ENCODE measurements at regions not wholly inside any gene's neighbourhood (a gene's known extent, or its start where the extent isn't known, plus 50 kb on each side); places are given as distances from the start of the nearest gene placed in this dataset.

DNA sequence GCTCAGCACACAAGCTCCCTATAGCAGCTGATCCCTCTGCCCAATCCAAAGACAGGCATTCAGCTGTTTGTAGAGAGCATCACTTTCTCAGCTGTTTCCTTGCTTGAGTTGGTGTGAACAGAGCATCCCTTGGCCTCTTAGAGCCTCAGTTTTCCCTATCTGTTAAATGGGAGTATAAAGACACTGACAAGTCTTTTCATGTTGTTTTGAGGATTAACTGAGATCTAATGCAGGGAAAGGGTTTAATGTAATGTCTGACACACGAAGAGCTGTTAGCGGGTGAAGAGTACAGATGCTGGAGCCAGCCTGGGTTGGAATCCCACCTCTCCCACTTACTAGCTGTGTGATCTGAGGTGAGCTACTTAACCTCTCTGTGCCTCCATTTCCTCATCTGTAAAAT, 149.5 kb downstream of the PHETA1 start:
- H3K4me1 ChIP-seq (replicated peaks) = no peaks in the 10 kb centered on the region

DNA sequence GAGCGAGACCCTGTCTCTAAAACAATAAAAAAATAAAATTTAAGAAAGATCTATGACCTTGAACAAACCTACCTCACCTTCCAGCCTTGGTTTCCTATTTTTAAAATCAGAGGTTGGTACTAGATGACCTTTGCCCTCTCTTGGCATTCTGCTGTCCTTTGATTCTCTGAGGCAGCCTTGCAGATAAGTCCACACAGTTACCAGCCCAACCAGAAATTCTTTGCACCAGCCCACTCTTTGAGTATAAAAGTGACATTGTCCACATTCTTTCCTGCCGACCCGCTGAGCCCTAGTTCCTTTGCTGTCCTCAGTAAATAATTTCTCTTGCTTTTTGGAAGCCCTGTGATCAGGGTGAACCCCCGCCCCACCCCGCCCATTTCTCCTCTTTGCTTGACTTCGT, 150.4 kb downstream of the PHETA1 start:
- H3K36me3 ChIP-seq = no peaks in the 10 kb centered on the region
- DNase-seq (ENCODE audit: low read depth in 1 of 2, low spot score in 2 of 2) = no peak
- H3K4me3 ChIP-seq = no peak overlapping the region
- H3K9me3 ChIP-seq (replicated peaks) = no peaks in the 10 kb centered on the region
- no peak overlapping the region for H3K27ac ChIP-seq
- H3K4me1 ChIP-seq (replicated peaks) = no peaks in the 10 kb centered on the region
- H3K27me3 ChIP-seq (replicated peaks) = peaks cover 15% of the 10 kb centered on the region

More for the DNA sequence above, 149.5 kb downstream of the PHETA1 start:
- Histone ChIP-seq H3K27me3 (replicated peaks) (peaks cover 13% of the 10 kb centered on the region), H3K9me3 (replicated peaks) (no peaks in the 10 kb centered on the region), H3K27ac (no peak overlapping the region), H3K36me3 (no peaks in the 10 kb centered on the region), H3K4me3 (no peak overlapping the region)
- no peak for DNase-seq (ENCODE audit: low read depth in 1 of 2, low spot score in 2 of 2)

DNA sequence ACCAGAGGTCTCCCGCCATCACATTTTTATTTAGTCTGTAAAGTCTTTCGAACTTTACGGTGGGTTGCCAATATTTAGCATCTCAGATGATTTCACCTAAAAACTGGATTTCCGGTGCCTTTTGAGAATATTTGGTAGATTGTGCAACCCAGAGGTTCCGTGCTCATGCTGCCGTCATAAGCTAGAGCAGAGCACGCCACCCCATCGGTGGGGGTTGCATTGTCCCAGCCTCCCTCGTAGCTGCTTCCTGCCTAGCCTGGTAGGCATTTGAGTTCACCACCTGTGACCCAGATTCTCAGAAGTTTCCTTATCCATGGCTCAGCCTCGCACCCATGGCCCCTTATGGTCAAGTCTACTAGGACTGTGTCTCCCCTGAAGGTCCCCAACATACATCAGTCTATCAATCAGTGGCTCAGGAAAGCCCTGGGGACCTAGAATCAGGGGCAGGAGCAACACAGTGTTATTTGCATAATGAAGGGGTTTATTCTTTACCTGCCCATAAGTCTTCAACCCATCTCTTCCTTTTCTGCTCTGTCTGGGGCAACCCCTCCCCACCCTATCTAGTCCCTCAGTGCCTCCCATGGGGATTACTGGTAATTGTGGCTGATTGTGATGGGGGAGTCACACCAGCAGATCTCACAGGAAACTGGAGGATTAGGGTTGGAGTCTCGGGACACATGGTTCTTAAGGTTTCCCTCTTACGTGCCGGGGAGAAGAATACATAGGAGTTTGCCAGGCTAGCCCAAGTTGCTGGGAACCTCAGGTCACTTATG, 152.3 kb downstream of the PHETA1 start:
- DNase-seq (ENCODE audit: low read depth in 1 of 2, low spot score in 2 of 2) = no peak
- Histone ChIP-seq H3K4me1 (replicated peaks) (no peaks in the 10 kb centered on the region), H3K4me3 (no peak overlapping the region), H3K9me3 (replicated peaks) (no peaks in the 10 kb centered on the region), H3K27ac (no peak overlapping the region), H3K36me3 (no peaks in the 10 kb centered on the region), H3K27me3 (replicated peaks) (peaks cover 27% of the 10 kb centered on the region)

DNA sequence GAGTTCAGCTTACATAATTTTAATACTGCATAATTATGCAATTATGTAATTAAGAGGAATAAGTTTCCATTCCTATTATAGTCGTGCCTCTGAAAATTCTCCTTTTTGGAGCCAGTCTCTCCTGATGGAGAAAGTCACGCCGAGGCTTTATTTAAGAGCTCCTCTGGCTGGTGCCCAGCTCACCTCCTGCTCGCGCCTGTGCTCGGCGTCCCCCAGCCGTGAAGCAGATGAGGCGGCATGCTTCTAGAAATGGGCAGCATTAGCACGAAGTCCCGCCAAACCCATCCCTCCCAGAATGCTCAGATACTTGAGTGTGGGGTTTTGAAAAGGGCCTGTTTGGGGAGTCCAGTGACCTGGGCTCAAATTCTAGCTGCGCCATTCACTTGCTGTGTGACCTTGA, 153.0 kb downstream of the PHETA1 start:
- DNase-seq (ENCODE audit: low read depth in 1 of 2, low spot score in 2 of 2) = no peak
- no peak overlapping the region for H3K27ac ChIP-seq
- no peak overlapping the region for H3K4me3 ChIP-seq
- peaks cover 27% of the 10 kb centered on the region for H3K27me3 ChIP-seq (replicated peaks)
- no peaks in the 10 kb centered on the region for H3K4me1 ChIP-seq (replicated peaks)
- H3K36me3 ChIP-seq = no peaks in the 10 kb centered on the region
- no peaks in the 10 kb centered on the region for H3K9me3 ChIP-seq (replicated peaks)

DNA sequence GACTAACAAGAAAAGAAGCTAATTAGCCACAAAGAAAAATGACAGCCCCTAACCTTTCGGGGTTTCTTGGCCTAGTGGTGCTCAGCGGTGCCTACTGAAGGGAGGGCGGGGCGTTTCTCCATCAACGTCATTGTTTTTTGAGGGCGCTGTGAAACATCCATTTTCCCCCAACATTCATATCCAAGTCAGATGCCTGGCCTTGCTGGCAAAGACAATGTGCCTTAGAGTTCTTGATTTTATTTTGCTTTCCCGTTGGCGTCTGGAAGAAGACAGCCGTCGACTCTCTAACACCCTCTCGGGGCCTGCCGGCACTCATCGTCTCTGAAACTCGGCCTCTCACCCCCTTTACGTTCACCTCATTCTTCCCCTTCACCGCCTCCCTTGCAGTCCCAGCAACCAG, 154.5 kb downstream of the PHETA1 start:
- no peak for DNase-seq (ENCODE audit: low read depth in 1 of 2, low spot score in 2 of 2)
- H3K27me3 ChIP-seq (replicated peaks) = peaks cover 37% of the 10 kb centered on the region
- H3K4me1 ChIP-seq (replicated peaks) = no peaks in the 10 kb centered on the region
- H3K9me3 ChIP-seq (replicated peaks) = no peaks in the 10 kb centered on the region
- no peak overlapping the region for H3K27ac ChIP-seq
- H3K36me3 ChIP-seq = no peaks in the 10 kb centered on the region
- H3K4me3 ChIP-seq = no peak overlapping the region

DNA sequence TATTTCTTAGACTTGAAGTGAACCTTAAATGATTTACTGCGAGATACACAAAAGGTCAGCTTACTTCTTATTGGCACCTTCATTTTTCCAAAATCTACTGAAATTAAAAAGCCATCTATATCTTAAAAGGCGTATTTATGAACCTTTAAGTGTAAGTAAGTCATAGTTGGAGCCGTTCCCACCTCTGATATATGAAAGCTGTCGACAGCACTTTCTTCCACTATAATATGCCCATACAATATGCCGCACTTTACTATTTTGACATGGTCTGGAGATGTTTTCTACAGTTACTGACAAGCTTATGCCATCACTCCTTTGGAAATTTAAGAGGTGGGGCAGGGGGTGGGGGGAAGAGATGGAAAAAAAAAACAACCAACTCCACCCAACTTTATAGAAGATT, 155.3 kb downstream of the PHETA1 start:
- H3K27ac ChIP-seq = no peak overlapping the region
- peaks cover 38% of the 10 kb centered on the region for H3K27me3 ChIP-seq (replicated peaks)
- no peaks in the 10 kb centered on the region for H3K9me3 ChIP-seq (replicated peaks)
- no peaks in the 10 kb centered on the region for H3K36me3 ChIP-seq
- H3K4me3 ChIP-seq = no peak overlapping the region
- no peaks in the 10 kb centered on the region for H3K4me1 ChIP-seq (replicated peaks)
- no peak for DNase-seq (ENCODE audit: low read depth in 1 of 2, low spot score in 2 of 2)

DNA sequence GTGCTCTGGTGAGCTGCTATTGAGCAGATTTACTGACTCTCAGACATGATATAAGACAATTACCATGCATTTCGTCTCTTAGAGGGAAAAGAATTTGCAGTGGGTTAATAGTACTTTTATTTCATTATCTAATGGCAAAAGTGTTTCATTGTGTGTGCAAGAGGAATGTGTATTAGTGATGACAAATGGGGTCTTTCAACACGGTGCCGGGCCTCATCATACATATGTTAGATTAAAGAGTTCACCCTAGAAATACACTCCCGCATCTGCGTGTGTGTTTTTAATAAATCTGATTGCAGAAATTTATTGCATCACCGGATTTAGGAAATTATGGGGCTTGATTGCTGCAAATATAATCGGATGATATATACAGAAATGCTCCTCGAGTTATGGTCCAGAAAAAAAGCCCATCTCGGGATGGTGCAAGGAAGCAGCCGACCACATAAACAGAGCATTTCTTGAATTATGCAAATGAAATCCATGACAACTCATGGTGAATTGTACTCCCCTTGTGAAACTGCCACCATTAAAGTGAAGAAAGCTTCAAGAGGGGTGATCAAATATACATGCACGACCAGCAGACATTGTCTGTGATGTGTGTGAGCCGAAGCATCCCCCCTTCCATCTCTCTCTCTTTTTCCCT, 156.0 kb downstream of the PHETA1 start:
- H3K27ac ChIP-seq = no peak overlapping the region
- no peaks in the 10 kb centered on the region for H3K4me1 ChIP-seq (replicated peaks)
- H3K36me3 ChIP-seq = no peaks in the 10 kb centered on the region
- peaks cover 43% of the 10 kb centered on the region for H3K27me3 ChIP-seq (replicated peaks)
- H3K4me3 ChIP-seq = no peak overlapping the region
- DNase-seq (ENCODE audit: low read depth in 1 of 2, low spot score in 2 of 2) = no peak
- no peaks in the 10 kb centered on the region for H3K9me3 ChIP-seq (replicated peaks)

DNA sequence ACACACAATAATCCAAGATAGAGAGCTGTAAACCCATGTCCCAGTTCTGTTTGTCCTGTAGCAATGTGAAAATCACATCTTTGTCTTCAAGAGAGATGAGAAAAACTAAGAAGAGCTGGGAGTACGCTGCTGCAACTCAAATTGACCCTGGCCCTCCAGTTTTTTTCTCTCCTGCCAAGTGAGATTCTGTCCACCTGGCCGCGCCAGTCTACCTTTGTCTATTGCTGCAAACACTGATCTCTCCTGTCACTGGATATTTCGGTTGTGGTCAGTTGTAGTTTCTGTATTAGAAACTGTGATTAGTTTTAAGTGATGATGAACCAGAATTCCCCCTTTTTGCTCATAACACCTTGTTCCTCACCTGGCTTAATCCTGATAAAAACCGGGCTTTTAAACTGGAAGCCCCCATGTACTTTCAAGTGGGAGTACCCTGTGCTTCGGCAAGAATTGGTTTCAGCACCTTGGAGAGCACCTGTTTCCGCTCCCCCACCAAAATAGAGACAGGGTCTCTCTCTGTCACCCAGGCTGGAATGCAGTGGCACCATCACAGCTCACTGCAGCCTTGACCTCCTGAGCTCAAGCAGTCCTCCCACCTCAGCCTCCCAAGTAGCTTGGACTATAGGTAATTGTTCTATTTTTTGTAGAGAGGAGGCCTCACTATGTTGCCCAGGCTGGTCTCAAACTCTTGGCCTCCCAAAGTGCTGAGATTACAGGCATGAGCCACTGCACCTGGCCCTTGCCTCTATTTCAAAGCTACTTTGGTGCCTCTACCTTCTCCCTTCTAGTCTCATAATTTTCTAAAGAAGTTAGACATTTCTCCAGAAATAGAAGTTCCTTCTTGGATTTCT, 156.8 kb downstream of the PHETA1 start:
- Histone ChIP-seq H3K27ac (no peak overlapping the region), H3K4me3 (no peak overlapping the region), H3K4me1 (replicated peaks) (no peaks in the 10 kb centered on the region), H3K36me3 (no peaks in the 10 kb centered on the region), H3K9me3 (replicated peaks) (no peaks in the 10 kb centered on the region), H3K27me3 (replicated peaks) (peaks cover 43% of the 10 kb centered on the region)
- DNase-seq (ENCODE audit: low read depth in 1 of 2, low spot score in 2 of 2) = no peak

DNA sequence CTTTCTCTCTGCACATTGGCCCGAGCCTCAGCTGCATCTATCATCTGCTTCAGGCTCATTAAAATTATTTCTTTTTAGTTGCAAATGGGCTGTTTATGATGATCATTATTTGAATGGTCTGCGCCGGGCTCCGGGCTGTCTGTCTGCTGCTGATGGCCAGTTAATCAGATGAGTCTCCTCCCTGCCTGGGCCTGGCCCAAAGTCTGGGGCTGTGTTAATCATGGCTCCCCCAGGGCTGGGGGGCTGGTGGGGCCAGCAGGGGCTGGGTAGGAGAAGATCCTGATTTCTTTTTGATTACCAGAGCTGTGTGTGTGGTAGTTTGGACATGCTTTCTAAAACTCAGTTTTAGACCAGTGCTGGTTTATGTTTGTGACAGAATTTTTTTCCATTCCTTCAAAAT, 159.1 kb downstream of the PHETA1 start:
- H3K9me3 ChIP-seq (replicated peaks) = no peaks in the 10 kb centered on the region
- H3K27me3 ChIP-seq (replicated peaks) = peaks cover 33% of the 10 kb centered on the region
- H3K4me1 ChIP-seq (replicated peaks) = no peaks in the 10 kb centered on the region
- no peak overlapping the region for H3K27ac ChIP-seq
- H3K36me3 ChIP-seq = no peaks in the 10 kb centered on the region
- H3K4me3 ChIP-seq = no peak overlapping the region
- DNase-seq (ENCODE audit: low read depth in 1 of 2, low spot score in 2 of 2) = no peak

DNA sequence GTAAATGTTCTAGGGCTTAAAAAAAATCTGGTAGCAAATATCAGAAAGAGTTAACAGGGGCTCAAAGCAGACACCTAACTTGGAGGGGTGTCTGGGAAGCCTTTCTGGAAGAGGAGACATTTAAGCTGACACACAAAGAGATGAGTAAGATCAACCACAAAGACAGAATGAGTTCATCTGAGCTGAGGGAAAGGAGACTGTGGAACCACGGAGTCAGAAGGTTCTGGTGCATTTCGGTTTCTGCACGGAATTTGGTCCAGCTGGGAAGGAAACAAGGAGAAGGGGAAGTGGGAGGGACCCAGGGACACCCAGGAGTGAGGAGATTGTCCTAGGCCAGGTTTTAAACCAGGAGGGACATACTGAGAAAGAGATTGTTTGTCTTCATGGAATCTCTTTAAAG, 161.1 kb downstream of the PHETA1 start:
- Histone ChIP-seq H3K9me3 (replicated peaks) (no peaks in the 10 kb centered on the region), H3K27me3 (replicated peaks) (peaks cover 26% of the 10 kb centered on the region; the same call in 1 of the 2 replicates), H3K4me3 (no peak overlapping the region), H3K36me3 (no peaks in the 10 kb centered on the region), H3K4me1 (replicated peaks) (no peaks in the 10 kb centered on the region), H3K27ac (no peak overlapping the region)
- DNase-seq (ENCODE audit: low read depth in 1 of 2, low spot score in 2 of 2) = no peak

DNA sequence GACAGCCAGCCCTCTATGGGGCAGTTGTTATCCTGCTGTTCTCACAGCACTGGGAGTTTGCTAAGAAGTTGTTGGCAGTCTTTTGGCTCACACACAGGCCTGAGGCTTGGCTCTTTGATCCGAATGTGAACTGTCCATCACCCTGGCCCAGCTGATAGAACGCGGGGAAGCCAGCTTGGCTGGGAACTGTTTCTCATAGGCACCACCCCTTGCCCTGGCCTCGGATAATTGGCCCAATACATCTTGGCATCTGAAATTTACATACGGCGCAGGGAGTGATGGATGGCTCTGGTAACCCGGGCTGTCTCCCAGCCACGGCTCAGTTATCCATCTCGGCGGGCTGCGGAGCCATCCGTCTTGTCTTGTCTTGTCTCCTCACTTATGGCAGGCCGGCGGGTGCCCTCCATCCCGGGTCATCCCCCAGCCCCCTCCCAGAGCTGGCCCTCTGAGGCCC, 164.1 kb downstream of the PHETA1 start:
- peaks cover 16% of the 10 kb centered on the region; the same call in 1 of the 2 replicates for H3K27me3 ChIP-seq (replicated peaks)
- no peak overlapping the region for H3K4me3 ChIP-seq
- no peaks in the 10 kb centered on the region for H3K9me3 ChIP-seq (replicated peaks)
- no peak for DNase-seq (ENCODE audit: low read depth in 1 of 2, low spot score in 2 of 2)
- H3K36me3 ChIP-seq = no peaks in the 10 kb centered on the region
- H3K27ac ChIP-seq = no peak overlapping the region
- no peaks in the 10 kb centered on the region for H3K4me1 ChIP-seq (replicated peaks)

DNA sequence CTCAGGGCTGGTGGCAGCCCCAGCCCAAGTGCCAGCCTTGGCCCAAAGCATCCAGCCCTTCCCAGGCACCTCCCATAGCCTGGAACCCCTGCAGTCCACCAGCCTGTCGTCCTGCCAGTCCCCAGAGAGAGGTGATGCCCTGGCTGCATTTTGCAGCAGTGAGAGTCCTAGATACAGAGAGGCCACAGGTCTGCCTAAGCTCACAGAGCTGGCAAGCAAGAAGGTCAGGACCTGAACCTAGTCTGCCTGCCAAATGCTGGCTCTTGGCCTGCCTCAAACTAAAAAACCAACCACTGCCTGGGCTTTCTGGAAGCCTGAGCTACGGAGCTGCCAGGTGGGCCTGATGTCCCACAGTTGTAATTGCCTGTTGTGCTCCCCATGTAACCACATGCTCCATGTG, 164.9 kb downstream of the PHETA1 start:
- no peaks in the 10 kb centered on the region for H3K4me1 ChIP-seq (replicated peaks)

DNA sequence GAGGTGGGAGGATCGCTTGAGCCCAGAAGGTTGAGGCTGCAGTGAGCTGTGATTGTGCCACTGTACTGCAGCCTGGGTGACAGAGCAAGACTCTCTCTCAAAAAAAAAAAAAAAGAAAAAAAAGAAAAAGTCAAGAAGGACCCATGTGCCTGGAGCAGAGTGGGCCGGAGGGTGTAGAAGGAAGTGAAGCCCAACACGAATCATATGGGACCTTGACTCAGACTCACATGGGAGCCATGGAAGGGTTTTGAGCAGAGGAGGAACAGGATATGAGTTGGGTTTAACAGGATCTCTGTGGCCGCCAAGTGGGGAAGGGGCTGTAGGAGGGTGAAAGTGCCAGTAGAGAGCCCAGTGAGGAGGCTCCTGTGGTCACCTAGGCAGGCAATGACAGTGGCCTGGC, 165.4 kb downstream of the PHETA1 start:
- H3K36me3 ChIP-seq = no peaks in the 10 kb centered on the region
- no peaks in the 10 kb centered on the region for H3K9me3 ChIP-seq (replicated peaks)
- no peaks in the 10 kb centered on the region for H3K4me1 ChIP-seq (replicated peaks)
- H3K27me3 ChIP-seq (replicated peaks) = peaks cover 7% of the 10 kb centered on the region; the same call in 1 of the 2 replicates
- no peak overlapping the region for H3K27ac ChIP-seq
- H3K4me3 ChIP-seq = no peak overlapping the region
- no peak for DNase-seq (ENCODE audit: low read depth in 1 of 2, low spot score in 2 of 2)

More for the DNA sequence above, 164.9 kb downstream of the PHETA1 start:
- DNase-seq (ENCODE audit: low read depth in 1 of 2, low spot score in 2 of 2) = no peak
- Histone ChIP-seq H3K4me3 (no peak overlapping the region), H3K27me3 (replicated peaks) (peaks cover 12% of the 10 kb centered on the region; the same call in 1 of the 2 replicates), H3K27ac (no peak overlapping the region), H3K36me3 (no peaks in the 10 kb centered on the region), H3K9me3 (replicated peaks) (no peaks in the 10 kb centered on the region)

Data from SJSA1 (cell line).